Tibial artery (tissue), 4 donors: ENCODE measurements at regions not wholly inside any gene's neighbourhood (a gene's known extent, or its start where the extent isn't known, plus 50 kb on each side); places are given as distances from the start of the nearest gene placed in this dataset.

Experiments used
- DNase-seq, 2 donors: peaks; one replicate each; pipeline ENCODE4 v3.0.0-alpha.2; 2019
- H3K27ac ChIP-seq, 2 donors: fragments of 200-600 bp; sonication (generic) in 1 of 2; 1 replicate in 1 of 2; 2 replicates in 1 of 2; pipeline ENCODE4 v1.5.1; 2018 to 2019; ENCODE audit warnings: mild to moderate bottlenecking in 1 of 2
- H3K27me3 ChIP-seq, 2 donors: fragments of 200-600 bp; sonication (generic) in 1 of 2; one replicate each; pipeline versions ENCODE4 v1.5.1 to v1.6.0; 2016 to 2019
- H3K36me3 ChIP-seq, 3 donors: fragments of 200-600 bp; sonication (generic) in 2 of 3; one replicate each; pipeline ENCODE4 v1.5.1; 2016 to 2019; ENCODE audit warnings: mild to moderate bottlenecking in 2 of 3
- H3K4me1 ChIP-seq, 4 donors: fragments of 200-600 bp; sonication (generic) in 2 of 4; 1 replicate in 3 of 4; 2 replicates in 1 of 4; pipeline ENCODE4 v1.5.1; 2016 to 2019
- H3K4me3 ChIP-seq, 2 donors: fragments of 200-600 bp; sonication (generic) in 1 of 2; 1 replicate in 1 of 2; 2 replicates in 1 of 2; pipeline ENCODE4 v1.5.1; 2018 to 2019; ENCODE audit warnings: mild to moderate bottlenecking in 2 of 2
- H3K9me3 ChIP-seq, 3 donors: fragments of 200-600 bp; sonication (generic) in 1 of 3; one replicate each; pipeline ENCODE4 v1.5.1; 2016 to 2019
- CTCF ChIP-seq, 2 experiments: fragments of 200-600 bp in 1 of 2; fragments of 450-650 bp in 1 of 2; IDR thresholded peaks; one replicate each; pipeline ENCODE4 v1.5.1; 2017 to 2019; ENCODE audit warnings: antibody characterized with exemption in 2 of 2, mild to moderate bottlenecking in 1 of 2, moderate library complexity in 1 of 2
- intact Hi-C: fragments of 100-400 bp; cut with DNase I; formaldehyde crosslinking; loops from one replicate; pipeline ENCODE4 v1.15.0; 2023; ENCODE audit warnings: low total_unique reads

- no peak for TF ChIP-seq CTCF (IDR thresholded peaks at IDR 0.05)
- Histone ChIP-seq H3K27me3 (no peaks in the 10 kb centered on the region), H3K4me1 (no peaks in the 10 kb centered on the region), H3K27ac (no peak overlapping the region), H3K4me3 (no peak overlapping the region), H3K36me3 (no peaks in the 10 kb centered on the region), H3K9me3 (peaks cover 0 to 9% (median 3%) of the 10 kb centered on the region in 3 donors)
- no peak for DNase-seq
- intact Hi-C loops: no loop called here
These were observed 284.6 kb upstream of the RARB start for GRCh38 chr3:25143356-25144025.

- no peak for DNase-seq
- Histone ChIP-seq H3K27me3 (no peaks in the 10 kb centered on the region), H3K4me1 (no peaks in the 10 kb centered on the region), H3K27ac (no peak overlapping the region), H3K36me3 (no peaks in the 10 kb centered on the region), H3K4me3 (no peak overlapping the region), H3K9me3 (peaks cover 0 to 9% (median 3%) of the 10 kb centered on the region in 3 donors)
- intact Hi-C loops: no loop called here
- TF ChIP-seq CTCF (IDR thresholded peaks at IDR 0.05): no peak
These were observed 283.6 kb upstream of the RARB start for GRCh38 chr3:25144430-25144829.

GRCh38 chr3:25145176-25145575 is 282.9 kb upstream of the RARB start:
- Histone ChIP-seq H3K9me3 (peaks cover 0 to 2% (median 0%) of the 10 kb centered on the region in 3 donors), H3K36me3 (no peaks in the 10 kb centered on the region), H3K4me1 (no peaks in the 10 kb centered on the region), H3K4me3 (no peak overlapping the region), H3K27ac (no peak overlapping the region), H3K27me3 (no peaks in the 10 kb centered on the region)
- DNase-seq: no peak
- intact Hi-C loops: no loop called here
- no peak for TF ChIP-seq CTCF (IDR thresholded peaks at IDR 0.05)

GRCh38 chr3:25150199-25150598 is 277.9 kb upstream of the RARB start:
- Histone ChIP-seq H3K27me3 (no peaks in the 10 kb centered on the region), H3K4me3 (no peak overlapping the region), H3K36me3 (no peaks in the 10 kb centered on the region), H3K27ac (no peak overlapping the region), H3K4me1 (peaks cover 0 to 12% (median 0%) of the 10 kb centered on the region in 4 donors), H3K9me3 (no peaks in the 10 kb centered on the region)
- TF ChIP-seq CTCF (IDR thresholded peaks at IDR 0.05): no peak
- DNase-seq: no peak
- intact Hi-C loops: no loop called here

GRCh38 chr3:25151281-25151902 is 276.7 kb upstream of the RARB start:
- intact Hi-C loops: no loop called here
- H3K9me3 ChIP-seq: no peaks in the 10 kb centered on the region
- H3K4me1 ChIP-seq: peaks cover 0 to 21% (median 1%) of the 10 kb centered on the region in 4 donors
- H3K27me3 ChIP-seq: no peaks in the 10 kb centered on the region
- H3K27ac ChIP-seq: peak overlapping the region; percentile 53 to 56
- no peak for TF ChIP-seq CTCF (IDR thresholded peaks at IDR 0.05)
- no peaks in the 10 kb centered on the region for H3K36me3 ChIP-seq
- no peak for DNase-seq
- peak overlapping the region; percentile 39 to 50 for H3K4me3 ChIP-seq
